NCI-H146 (cell line): ENCODE measurements at regions not wholly inside any gene's neighbourhood (a gene's known extent, or its start where the extent isn't known, plus 50 kb on each side); places are given as distances from the start of the nearest gene placed in this dataset.
"Not testable (repeated sequence)": the region's sequence is repeated elsewhere in the genome, so short reads cannot be mapped to it uniquely, and the experiment has no call there.

Experiments
- DNase-seq: peaks from one replicate; lab custom pipeline; 2025; lab: John Stamatoyannopoulos, UW

DNA sequence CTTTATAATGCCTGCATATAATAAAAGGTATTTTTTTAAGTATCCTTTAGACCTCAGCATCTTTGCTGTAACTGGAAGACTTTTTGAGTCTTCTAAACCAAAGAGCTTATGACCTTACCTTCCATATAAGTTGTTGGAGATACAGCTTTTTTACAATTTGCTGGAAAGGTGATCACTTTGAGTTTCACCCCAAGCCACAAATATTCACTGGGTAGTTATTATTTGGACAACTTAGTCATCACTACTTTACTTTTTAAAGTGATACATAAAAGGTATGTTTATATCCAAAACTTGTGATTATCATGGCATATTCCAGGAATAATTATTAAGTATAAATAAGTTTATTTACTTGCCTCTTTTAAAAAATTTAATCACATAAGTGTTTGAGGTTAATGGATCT is 246.7 kb upstream of the NRIP1 start:
- DNase-seq: no peak

DNA sequence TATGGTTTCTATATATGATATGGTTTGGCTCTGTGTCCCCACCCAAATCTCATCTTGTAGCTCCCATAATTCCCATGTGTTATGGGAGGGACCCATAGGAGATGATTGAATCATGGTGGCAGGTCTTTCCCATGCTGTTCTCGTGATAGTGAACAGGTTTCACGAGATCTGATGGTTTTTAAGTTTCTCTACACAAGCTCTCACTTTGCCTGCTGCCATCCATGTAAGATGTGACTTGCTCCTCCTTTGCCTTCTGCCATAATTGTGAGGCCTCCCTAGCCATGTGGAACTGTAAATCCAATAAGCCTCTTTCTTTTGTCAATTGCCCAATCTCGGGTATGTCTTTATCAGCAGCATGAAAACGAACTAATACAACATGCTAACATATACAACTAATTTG is 252.2 kb upstream of the NRIP1 start:
- DNase-seq: not testable (repeated sequence)

DNA sequence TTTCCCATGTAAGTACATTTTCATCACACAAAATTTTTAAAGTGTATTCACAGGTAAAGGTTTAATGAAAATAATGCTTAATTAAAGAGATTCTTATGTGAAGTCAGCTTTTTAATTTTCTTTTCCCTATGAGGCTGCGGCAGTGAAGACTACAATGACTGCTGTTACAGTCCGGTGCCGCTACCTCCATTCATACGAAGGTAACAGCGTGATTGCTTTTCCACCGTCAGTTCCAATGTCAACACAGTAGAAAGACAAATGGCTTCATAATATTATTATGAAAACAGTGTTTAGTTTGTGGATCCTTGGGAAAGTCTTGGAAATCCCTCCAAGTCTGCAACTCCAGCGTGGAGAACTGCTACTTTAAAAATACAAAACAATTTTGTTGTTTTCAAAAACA is 254.9 kb upstream of the NRIP1 start:
- DNase-seq: no peak

DNA sequence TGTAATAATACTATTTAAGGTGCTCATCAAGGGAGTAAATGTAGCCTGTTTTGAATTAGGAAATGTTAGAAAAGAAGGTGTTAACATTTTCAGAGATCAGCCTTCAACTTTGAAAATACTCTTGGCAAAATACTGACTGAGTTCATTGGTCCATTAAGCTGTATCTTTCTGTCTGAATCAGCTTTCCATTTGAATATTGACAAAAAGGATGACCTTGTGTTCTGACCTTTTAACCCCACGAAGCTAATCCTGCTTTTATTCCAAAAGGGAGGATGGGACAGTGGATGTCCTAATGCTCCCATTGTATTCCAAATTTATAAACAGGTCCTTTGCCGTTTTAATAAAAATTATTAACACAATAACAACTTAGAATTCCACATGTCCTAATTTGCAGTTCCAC is 259.7 kb upstream of the NRIP1 start:
- no peak for DNase-seq

DNA sequence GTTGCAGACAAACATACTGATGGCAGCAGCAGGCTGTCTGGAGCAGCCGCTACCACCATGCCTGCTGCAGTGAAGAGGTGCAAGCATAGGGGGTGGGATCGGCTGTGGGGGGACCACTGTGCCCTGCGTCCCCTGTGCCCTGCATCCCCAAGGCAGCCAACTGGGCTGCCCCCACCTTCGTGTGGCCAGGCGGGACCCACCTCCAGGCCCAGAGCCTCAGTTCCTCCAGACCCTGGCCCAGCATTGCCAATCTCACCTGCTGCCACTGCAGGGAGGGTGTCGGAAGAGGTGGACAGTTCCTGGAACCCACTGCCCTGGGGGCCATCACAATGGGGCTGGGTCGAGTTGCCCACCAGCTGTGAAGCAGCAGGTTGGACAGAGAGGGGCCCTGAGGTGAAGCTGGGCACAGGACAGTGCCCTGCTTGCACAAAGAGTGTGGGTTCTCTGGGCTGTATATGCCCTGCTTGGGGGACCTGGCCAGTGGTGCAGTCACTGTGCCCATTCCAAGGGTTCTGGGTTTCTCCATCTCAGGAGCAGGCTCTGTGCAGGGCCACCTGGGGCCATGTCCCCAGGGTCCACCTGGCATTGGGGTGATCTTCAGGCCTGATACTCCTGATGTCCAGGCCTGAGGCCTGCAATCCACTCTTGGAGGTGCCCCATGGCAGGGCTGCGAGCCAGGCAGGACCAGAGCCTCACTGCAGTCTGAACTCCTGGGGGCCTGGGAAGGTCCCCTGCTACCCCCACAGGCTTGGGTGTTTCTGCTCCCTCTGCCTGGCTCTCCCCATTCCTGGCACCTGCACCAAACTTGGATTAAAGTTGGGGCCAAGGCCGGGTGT is 261.4 kb upstream of the NRIP1 start:
- no peak for DNase-seq

DNA sequence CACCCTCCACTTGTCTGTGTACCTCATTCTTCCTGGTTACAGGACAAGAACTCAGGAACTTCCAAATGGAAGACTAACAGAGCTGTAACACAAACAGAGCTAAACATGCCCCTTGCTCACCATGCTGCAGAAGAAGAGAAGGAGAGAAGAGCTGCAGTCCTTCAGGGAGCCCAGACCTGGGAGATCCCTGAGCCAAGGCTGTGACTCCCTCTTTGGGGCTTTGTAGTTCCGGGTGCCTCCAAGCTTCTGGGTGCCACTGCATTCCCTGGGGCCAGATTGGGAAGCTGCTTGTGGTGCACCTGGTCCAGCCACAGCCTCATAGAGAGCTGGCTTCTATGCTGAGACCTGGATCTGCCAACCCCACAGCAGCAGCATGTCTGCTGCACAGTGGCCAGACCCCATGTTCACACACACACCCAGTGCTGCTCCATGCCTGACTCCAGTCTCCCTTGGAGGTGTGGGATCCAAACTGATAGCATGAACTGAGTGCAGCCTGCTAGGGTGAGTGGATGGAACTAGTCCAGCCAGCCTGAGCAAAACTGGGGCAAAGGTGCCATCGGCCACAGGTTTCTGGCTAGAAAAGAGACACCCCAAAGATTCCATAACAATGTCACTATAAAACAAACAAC is 263.0 kb upstream of the NRIP1 start:
- DNase-seq: no peak

DNA sequence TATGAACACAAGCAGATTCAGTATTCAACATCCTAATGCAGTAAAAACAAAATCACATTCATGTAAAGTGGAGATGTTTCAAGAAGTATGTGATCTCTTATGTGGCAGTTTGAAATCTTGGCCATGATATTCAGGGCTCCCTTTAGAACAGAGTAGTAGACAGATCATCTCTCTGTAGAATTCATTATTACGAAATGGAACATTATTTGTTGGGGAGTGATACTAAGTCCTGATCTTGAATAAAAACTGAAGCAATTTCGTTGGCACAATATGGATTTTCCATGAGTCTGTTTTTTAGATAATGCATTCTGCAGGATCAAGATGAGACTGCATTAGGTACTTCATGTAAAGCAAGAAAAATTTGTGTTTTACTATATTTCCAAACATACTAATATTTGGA is 264.4 kb upstream of the NRIP1 start:
- DNase-seq: no peak

DNA sequence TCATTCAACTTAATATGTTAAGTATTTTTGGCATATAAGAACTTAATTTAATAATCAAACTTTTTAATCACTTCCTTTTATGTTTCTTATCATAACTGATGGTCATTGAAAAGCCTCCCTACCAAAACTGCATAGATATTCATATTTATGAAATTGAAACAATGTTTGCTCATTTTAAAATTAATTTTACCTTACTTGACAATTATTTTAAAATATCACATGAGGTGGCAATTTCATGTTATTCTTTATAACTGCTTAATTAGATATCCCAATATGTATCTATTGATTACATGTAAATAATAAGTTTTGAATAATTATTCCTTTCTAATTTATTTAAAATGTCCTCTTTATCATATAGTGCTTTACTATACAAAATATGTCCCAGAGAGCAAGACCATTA is 266.1 kb upstream of the NRIP1 start:
- no peak for DNase-seq

DNA sequence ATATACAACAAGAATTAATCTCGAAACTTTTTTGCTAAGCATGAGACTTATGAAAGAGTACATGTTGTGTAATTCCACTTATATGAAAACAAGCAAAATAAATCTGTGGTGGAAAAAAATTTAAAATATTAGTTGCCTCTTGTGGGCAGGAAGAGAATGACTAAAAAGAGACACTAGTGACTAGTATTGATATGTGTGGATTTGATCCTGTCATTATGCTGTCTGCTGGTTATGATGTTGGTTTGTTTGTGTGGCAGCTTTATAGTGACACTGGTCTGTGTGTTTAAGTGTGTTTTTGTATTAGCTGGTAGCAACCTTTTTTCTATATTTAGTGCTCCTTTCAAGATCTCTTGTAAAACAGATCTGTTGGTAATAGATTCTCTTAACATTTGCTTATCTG is 267.8 kb upstream of the NRIP1 start:
- no peak for DNase-seq

DNA sequence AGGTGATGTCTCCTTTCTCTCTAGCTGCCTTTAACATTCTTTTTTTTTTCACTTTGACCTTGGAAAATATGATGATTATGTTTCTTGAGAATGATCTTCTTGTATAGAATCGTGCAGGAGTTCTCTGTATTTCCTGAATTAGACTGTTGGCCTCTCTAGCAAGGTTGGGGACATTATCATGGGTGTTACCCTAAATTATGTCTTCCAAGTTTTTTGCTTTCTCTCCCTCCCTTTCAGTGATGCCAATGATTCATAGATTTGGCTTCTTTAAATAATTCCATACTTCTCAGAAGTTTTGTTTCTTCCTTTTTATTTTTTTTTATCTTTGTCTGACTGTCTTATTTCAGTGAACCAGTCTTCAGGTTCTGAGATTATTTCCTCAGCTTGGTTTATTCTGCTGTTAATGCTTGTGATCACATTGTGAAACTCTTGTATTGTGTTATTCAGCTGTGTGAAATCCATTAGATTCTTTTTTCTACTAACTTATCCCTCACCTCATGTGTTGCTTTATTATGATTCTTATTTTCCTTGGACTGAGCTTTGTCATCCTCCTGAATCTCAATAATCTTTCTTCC is 268.4 kb upstream of the NRIP1 start:
- DNase-seq: no peak

DNA sequence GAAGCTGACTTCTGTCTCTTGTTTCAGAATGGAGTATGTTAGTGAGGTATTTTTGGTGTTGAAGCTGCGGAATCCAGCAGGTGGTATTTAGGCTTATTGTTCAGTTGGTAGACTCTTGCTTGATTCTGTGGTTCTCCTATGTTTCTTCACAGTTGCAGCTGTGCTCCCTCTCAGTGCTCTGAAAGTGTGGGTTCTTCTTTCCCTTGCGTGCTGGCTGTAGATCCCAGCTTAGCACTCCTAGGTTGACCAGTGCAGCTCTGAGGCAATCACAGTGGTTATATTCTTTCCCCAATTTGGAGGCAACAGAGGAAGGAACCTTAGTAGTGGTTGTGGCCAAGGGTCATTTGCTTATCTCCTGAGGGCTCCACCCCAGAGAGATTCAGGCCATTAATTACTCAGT is 269.2 kb upstream of the NRIP1 start:
- DNase-seq: no peak

DNA sequence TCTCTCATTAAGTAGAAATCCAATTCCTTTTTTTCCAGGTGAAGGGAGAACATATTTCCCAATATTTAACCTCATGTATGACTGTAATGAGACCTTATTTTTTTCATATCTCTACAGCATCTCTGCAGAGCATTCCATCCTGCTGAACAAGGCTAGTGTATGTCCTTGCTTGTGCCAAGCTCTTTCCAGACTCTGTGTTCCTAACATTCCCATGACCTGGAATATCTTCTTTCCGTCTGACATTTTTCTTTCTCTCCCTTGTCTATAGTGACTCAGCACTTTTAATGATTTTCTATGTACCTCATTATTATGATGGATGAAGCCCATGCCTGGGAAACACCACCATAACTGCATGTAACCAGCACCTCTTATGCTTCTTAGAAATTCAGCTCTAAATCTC is 278.3 kb upstream of the NRIP1 start:
- no peak for DNase-seq

DNA sequence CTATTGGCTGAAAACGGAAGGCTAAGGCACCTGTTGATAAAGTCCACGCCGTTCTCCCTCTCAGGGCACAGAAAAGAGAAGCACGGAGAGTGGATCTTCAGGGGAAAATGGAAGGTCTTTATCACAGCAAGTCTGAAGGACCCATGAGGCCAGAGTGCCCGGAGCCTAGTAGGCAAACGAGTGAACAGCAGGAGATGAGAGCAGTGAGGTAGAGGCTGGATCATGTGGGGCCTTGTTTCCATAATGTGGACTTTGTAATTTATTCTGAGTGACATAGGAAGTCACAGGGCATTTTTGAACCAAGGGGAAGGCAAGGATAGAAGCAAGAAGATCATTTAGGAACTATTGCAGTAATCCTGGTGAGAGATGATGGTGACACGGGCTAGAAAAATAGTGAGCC is 287.2 kb upstream of the NRIP1 start:
- no peak for DNase-seq

DNA sequence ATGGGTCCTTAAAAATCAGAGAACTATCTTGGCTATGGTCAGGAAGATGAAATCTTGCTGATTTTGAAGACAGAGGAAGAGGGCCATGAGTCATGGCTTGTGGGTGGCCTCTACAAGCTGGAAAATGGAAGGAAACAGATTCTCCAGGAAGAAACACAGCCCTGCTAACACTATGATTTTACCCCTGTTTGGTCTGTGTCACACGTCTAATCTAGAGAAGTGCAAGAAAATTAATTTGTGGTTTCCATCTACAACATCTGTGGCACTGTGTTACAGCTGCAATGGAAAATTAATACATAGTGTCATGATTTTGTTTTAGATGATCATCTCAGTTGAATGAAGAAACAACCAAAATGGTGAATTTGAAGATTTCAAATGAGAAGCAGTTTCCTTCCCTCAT is 288.7 kb upstream of the NRIP1 start:
- DNase-seq: no peak

DNA sequence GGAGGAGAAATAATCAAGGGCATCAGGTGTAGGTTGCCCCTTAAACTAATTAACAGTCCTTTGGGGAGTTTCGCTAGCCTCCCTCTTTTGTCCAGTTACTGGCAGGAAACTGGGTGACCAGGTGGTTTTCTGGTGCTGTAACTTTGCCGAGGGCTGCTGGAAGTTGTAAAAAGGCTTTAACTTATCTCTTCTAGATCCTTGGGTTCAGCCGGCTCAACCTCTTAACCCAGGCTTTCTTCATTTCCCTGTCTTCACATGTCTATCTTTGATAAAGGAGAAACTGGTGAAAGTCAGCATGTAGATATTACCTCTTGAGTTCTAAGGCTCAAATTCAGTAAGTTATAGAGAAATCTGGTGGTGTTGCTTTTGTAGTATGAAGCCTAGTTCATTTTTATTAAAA is 289.7 kb upstream of the NRIP1 start:
- DNase-seq: no peak

DNA sequence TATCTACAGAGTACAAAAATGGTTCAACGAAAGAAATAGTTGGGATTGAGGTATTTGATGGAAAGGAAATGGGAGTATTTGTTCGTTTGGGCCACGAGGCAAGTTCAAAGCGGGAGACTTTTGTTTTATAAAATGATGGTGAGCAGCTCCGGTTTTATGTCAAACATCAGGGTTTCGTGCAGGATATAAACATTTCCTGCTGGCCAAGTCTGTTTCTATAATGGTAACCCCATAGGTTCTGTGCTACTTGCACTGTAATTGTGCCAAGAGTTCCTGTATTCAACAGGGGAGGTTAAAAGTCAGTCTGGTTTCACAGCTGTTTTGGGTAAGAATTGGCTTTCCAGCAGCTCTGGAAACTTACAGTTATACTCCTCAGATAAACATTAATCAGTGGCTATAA is 290.3 kb upstream of the NRIP1 start:
- no peak for DNase-seq

DNA sequence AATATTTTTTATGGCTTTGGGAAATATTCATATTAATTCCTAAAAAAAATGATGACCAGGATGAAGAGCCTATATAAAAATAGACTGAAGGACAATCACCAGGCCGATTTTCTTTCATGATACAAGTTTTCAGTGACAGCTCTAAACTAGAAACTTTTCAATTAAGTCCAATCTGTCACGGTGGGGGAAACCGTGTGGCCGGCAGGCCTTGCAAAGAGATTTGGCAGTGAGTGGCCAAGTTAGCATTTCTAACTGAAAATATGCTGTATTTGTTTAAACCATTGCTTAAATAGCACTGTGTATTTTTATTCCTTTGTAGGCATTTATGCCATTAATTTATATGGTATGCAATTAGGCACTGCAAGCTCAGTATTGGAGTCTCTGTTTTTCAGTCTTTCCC is 294.5 kb upstream of the NRIP1 start:
- DNase-seq: no peak

DNA sequence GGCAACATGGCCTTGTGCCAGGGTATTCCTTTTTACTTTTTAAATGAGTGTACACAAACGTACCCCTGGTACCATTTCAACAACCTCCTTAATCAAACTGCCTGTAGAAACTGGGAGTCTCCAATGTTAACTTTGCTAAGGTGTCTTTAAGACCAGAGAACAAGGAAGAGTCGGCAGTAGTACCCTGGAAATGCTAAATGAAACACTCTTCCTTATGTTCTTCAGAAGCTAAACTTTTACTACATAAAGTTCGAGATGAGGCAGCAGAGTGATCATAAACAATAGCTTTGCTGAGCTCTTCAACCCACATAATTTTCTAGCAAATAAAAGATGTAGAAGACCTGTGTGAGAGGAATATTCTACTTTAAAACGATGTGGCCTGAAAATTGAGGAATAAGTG is 297.7 kb upstream of the NRIP1 start:
- no peak for DNase-seq

DNA sequence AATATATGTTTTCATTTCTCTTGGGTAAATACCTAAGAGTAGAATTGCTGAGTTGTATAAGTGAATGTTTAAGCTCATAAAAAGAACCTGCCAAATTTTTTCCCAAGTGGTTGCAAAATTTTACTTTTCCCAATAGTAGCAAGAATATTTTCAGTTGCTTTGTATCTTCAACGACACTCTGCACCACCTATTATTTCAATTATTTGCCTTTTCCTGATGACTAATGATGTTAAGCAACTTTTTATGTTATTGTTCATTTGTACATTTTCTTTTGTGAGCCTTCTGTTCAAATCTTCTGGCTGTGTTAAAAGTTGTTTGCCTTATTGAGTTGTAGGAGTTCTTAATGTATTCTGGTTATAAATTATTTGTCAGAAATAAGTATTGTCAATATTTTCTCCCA is 299.1 kb upstream of the NRIP1 start:
- no peak for DNase-seq

DNA sequence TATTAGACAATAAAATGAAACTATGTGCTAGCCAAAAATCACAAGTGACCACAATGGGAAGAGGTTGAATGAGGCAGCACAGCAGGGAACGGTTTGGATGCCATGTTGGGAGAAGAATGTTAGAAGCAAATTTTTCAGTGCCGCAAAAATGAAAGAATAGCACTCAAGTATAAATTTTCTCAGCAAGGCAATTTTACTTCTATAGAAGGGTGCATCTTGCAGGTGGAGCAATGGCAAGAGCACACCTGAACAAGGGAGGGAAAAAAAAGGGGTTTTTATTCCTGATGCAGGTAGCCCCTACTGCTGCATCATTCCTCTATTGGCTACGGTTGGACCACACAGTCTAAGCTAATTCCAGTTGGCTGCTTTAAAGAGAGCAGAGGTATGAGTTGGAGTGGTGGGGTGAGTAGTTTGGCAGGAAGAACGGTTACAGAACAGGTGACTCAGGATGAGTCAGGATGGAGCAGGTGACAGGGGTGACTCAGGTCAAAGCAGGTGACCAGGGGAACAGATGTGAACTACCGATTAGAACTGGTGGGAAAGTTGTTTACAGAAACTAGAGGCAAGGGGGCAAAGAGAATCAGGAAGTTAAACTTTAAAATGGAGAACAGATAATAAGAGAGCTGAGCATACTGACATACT is 301.1 kb upstream of the NRIP1 start:
- no peak for DNase-seq

DNA sequence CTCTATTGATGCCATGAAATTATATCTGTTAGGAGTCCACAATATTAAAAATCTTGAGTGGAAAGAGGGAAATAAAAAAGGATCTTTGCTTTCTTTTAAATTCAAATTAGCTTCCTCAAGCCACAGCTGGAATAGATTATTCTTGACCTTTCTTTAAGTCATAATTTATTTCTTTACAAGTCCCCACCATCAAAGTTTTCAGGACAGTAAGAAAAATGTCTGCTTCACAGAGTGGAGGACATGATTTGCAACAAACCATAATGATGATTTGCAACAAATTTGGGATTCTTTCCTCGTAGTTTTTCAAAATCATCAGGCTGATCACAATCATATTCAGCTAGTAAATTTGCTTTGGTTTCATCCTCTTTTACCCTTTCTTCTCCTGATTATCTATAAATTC is 301.8 kb upstream of the NRIP1 start:
- no peak for DNase-seq

DNA sequence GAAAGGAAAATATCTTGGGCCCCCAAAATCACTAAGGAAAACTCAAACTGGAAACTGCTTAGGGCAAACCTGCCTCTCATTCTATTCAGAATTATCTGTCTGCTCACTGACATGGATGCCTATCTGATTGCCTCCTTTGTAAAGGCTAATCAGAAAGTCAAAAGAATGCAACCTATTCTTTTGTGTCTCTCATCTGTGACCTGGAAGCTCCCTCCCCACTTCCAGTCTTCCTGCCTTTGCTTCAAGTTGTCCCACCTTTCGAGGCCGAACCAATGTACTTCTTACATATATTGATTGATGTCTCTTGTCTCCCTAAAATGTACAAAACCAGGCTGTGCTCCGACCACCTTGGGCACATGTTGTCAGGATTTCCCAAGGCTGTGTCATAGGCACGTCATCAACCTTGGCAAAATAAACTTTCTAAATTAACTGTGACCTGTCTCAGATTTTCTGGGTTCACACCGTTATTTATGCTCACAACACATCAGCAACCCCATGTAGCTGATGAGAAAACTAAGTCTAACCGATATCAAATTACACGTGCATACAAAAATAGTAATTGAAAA is 302.3 kb upstream of the NRIP1 start:
- no peak for DNase-seq

DNA sequence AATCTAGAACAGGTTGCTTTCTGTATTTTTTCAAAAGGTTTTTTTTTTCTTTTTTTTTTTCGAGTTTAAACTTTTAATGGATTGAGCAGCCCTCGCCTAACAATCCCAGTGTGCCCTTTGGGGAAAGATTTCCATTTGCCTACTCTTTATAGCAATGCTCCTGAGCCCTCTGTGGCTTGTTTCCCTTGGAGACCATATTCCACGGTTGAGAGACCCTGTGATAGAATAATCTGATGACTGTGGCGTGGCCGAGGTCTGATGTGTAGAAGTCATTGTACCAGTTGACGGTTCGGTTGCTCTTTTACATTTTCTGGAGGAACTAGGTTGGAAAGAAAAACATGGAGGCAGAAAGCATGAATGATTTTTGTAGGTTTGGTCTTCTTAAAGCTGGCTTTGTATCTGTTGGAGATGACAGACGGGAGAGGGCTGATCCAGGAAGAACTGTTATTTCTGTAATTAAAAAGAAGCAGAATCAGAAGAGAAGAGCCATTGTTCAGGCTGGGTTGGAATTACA is 305.7 kb upstream of the NRIP1 start:
- no peak for DNase-seq
